ENCODE measurements at regions not wholly inside any gene's neighbourhood (a gene's known extent, or its start where the extent isn't known, plus 50 kb on each side); places are given as distances from the start of the nearest gene placed in this dataset.
A peak's percentile ranks its signal among the peaks of the same experiment; 100 is the strongest.

GRCh38 chr2:220153118-220153517 lies 525.7 kb downstream of the SLC4A3 start:
- H3K4me2 ChIP-seq (ENCODE audit: unreplicated experiment), result no peak overlapping the region
- no peak overlapping the region for H3K4me3 ChIP-seq
- 95 to 98% methylated on average over 4 of the region's 4 CpGs for WGBS, 2 experiments (ENCODE audit: low coverage in 1 of 2, low lambda C conversion rate in 2 of 2, missing lambda C conversion rate in 2 of 2)
- H3K9me2 ChIP-seq (ENCODE audit: insufficient read depth), result no peaks in the 10 kb centered on the region
- H3K79me2 ChIP-seq (ENCODE audit: insufficient read depth), result no peaks in the 10 kb centered on the region
- H2AFZ ChIP-seq, result no peak overlapping the region
- no peaks in the 10 kb centered on the region for H3K27me3 ChIP-seq (replicated peaks; ENCODE audit: insufficient read depth)
- no peak for TF ChIP-seq EZH2 (IDR thresholded peaks at IDR 0.05; ENCODE audit: insufficient read depth, poor library complexity, severe bottlenecking)
- TF ChIP-seq EZH2phosphoT487 (IDR thresholded peaks at IDR 0.05; ENCODE audit: insufficient read depth, low read depth), result no peak
- no peak overlapping the region for H3K9ac ChIP-seq
- DNase-seq, result no peak
- no peak overlapping the region for H3K27ac ChIP-seq
- H3K36me3 ChIP-seq (ENCODE audit: low read depth), result no peaks in the 10 kb centered on the region
- peaks cover 5% of the 10 kb centered on the region; the same call in 1 of the 2 replicates for H3K4me1 ChIP-seq (ENCODE audit: insufficient read depth)
- H3K9me3 ChIP-seq (ENCODE audit: low read depth), result no peaks in the 10 kb centered on the region
- H4K20me1 ChIP-seq (ENCODE audit: insufficient read depth), result no peaks in the 10 kb centered on the region
- no peaks in the 10 kb centered on the region for H3F3A ChIP-seq (ENCODE audit: insufficient read depth)
- in situ Hi-C loops (cut with MboI), result no loop called here

- no peaks in the 10 kb centered on the region for H3K79me2 ChIP-seq (ENCODE audit: insufficient read depth)
- no peak overlapping the region for H3K4me2 ChIP-seq (ENCODE audit: unreplicated experiment)
- H3K27ac ChIP-seq, result no peak overlapping the region
- no peak for DNase-seq
- H4K20me1 ChIP-seq (ENCODE audit: insufficient read depth), result no peaks in the 10 kb centered on the region
- no peaks in the 10 kb centered on the region for H3F3A ChIP-seq (ENCODE audit: insufficient read depth)
- WGBS, 2 experiments (ENCODE audit: low coverage in 1 of 2, low lambda C conversion rate in 2 of 2, missing lambda C conversion rate in 2 of 2), result 95 to 96% methylated on average over 1 of the region's 1 CpG
- TF ChIP-seq EZH2phosphoT487 (IDR thresholded peaks at IDR 0.05; ENCODE audit: insufficient read depth, low read depth), result no peak
- no peak for TF ChIP-seq EZH2 (IDR thresholded peaks at IDR 0.05; ENCODE audit: insufficient read depth, poor library complexity, severe bottlenecking)
- no peaks in the 10 kb centered on the region for H3K9me2 ChIP-seq (ENCODE audit: insufficient read depth)
- H3K9ac ChIP-seq, result no peak overlapping the region
- H3K9me3 ChIP-seq (ENCODE audit: low read depth), result no peaks in the 10 kb centered on the region
- no peaks in the 10 kb centered on the region for H3K4me1 ChIP-seq (ENCODE audit: insufficient read depth)
- no peaks in the 10 kb centered on the region for H3K27me3 ChIP-seq (replicated peaks; ENCODE audit: insufficient read depth)
- no peaks in the 10 kb centered on the region for H3K36me3 ChIP-seq (ENCODE audit: low read depth)
- in situ Hi-C loops (cut with MboI), result no loop called here
- no peak overlapping the region for H3K4me3 ChIP-seq
- no peak overlapping the region for H2AFZ ChIP-seq
Measured at GRCh38 chr2:220154304-220154703, 526.9 kb downstream of the SLC4A3 start.

GRCh38 chr2:220157312-220157711 lies 529.9 kb downstream of the SLC4A3 start:
- TF ChIP-seq EZH2phosphoT487 (IDR thresholded peaks at IDR 0.05; ENCODE audit: insufficient read depth, low read depth), result no peak
- Histone ChIP-seq H3F3A (ENCODE audit: insufficient read depth) (no peaks in the 10 kb centered on the region), H3K9me2 (ENCODE audit: insufficient read depth) (no peaks in the 10 kb centered on the region), H3K4me2 (ENCODE audit: unreplicated experiment) (no peak overlapping the region), H3K4me1 (ENCODE audit: insufficient read depth) (no peaks in the 10 kb centered on the region), H3K4me3 (no peak overlapping the region), H3K27me3 (replicated peaks; ENCODE audit: insufficient read depth) (no peaks in the 10 kb centered on the region), H3K9ac (no peak overlapping the region), H3K9me3 (ENCODE audit: low read depth) (no peaks in the 10 kb centered on the region), H2AFZ (no peak overlapping the region), H3K36me3 (ENCODE audit: low read depth) (no peaks in the 10 kb centered on the region), H3K27ac (no peak overlapping the region), H3K79me2 (ENCODE audit: insufficient read depth) (no peaks in the 10 kb centered on the region), H4K20me1 (ENCODE audit: insufficient read depth) (no peaks in the 10 kb centered on the region)
- in situ Hi-C loops (cut with MboI), result no loop called here
- DNase-seq, result no peak
- WGBS, 2 experiments (ENCODE audit: low coverage in 1 of 2, low lambda C conversion rate in 2 of 2, missing lambda C conversion rate in 2 of 2), result 91 to 98% methylated on average over 3 of the region's 3 CpGs

- Histone ChIP-seq H3K79me2 (ENCODE audit: insufficient read depth) (no peaks in the 10 kb centered on the region), H3K27ac (no peak overlapping the region), H3K4me2 (ENCODE audit: unreplicated experiment) (no peak overlapping the region), H3K9me3 (ENCODE audit: low read depth) (no peaks in the 10 kb centered on the region), H3K36me3 (ENCODE audit: low read depth) (no peaks in the 10 kb centered on the region), H3F3A (ENCODE audit: insufficient read depth) (no peaks in the 10 kb centered on the region), H3K27me3 (replicated peaks; ENCODE audit: insufficient read depth) (no peaks in the 10 kb centered on the region), H2AFZ (no peak overlapping the region), H3K4me1 (ENCODE audit: insufficient read depth) (no peaks in the 10 kb centered on the region; the same call in 1 of the 2 replicates), H3K9ac (no peak overlapping the region), H4K20me1 (ENCODE audit: insufficient read depth) (no peaks in the 10 kb centered on the region), H3K9me2 (ENCODE audit: insufficient read depth) (no peaks in the 10 kb centered on the region), H3K4me3 (no peak overlapping the region)
- WGBS, 2 experiments (ENCODE audit: low coverage in 1 of 2, low lambda C conversion rate in 2 of 2, missing lambda C conversion rate in 2 of 2), result 58 to 71% methylated on average over 2 of the region's 2 CpGs
- in situ Hi-C loops (cut with MboI), result no loop called here
- no peak for DNase-seq
- TF ChIP-seq EZH2 (IDR thresholded peaks at IDR 0.05; ENCODE audit: insufficient read depth, poor library complexity, severe bottlenecking), result no peak
- TF ChIP-seq EZH2phosphoT487 (IDR thresholded peaks at IDR 0.05; ENCODE audit: insufficient read depth, low read depth), result no peak
Measured at GRCh38 chr2:220159738-220160137, 532.3 kb downstream of the SLC4A3 start.

- DNase-seq, result peak; percentile 66
- 29 to 33% methylated on average over 1 of the region's 1 CpG for WGBS, 2 experiments (ENCODE audit: low coverage in 1 of 2, low lambda C conversion rate in 2 of 2, missing lambda C conversion rate in 2 of 2)
- in situ Hi-C loops (cut with MboI), result no loop called here
Measured at GRCh38 chr2:220162320-220162719, 534.9 kb downstream of the SLC4A3 start.

More at GRCh38 chr2:220162320-220162719, 534.9 kb downstream of the SLC4A3 start:
- H2AFZ ChIP-seq, result no peak overlapping the region
- no peak overlapping the region for H3K4me2 ChIP-seq (ENCODE audit: unreplicated experiment)
- no peak overlapping the region for H3K9ac ChIP-seq
- H3K9me2 ChIP-seq (ENCODE audit: insufficient read depth), result no peaks in the 10 kb centered on the region
- no peaks in the 10 kb centered on the region for H3K36me3 ChIP-seq (ENCODE audit: low read depth)
- no peaks in the 10 kb centered on the region for H3K79me2 ChIP-seq (ENCODE audit: insufficient read depth)
- H3K27ac ChIP-seq, result no peak overlapping the region
- no peaks in the 10 kb centered on the region; the same call in 1 of the 2 replicates for H3K4me1 ChIP-seq (ENCODE audit: insufficient read depth)
- no peak for TF ChIP-seq EZH2phosphoT487 (IDR thresholded peaks at IDR 0.05; ENCODE audit: insufficient read depth, low read depth)
- no peak for TF ChIP-seq EZH2 (IDR thresholded peaks at IDR 0.05; ENCODE audit: insufficient read depth, poor library complexity, severe bottlenecking)
- no peaks in the 10 kb centered on the region for H3K9me3 ChIP-seq (ENCODE audit: low read depth)
- H4K20me1 ChIP-seq (ENCODE audit: insufficient read depth), result no peaks in the 10 kb centered on the region
- no peaks in the 10 kb centered on the region for H3F3A ChIP-seq (ENCODE audit: insufficient read depth)
- H3K27me3 ChIP-seq (replicated peaks; ENCODE audit: insufficient read depth), result no peaks in the 10 kb centered on the region
- H3K4me3 ChIP-seq, result no peak overlapping the region
